Activated T-helper 2 cell treated with anti-CD3 and anti-CD28 coated beads, Interferon-gamma antibody, Interleukin-2, Interleukin-4, amounts not matched to agents 10 μg/mL and 5 μg/mL and 100 μg/mL, durations not matched to agents 14 hours and 24 hours and 36 hours (primary cell): ENCODE measurements at regions not wholly inside any gene's neighbourhood (a gene's known extent, or its start where the extent isn't known, plus 50 kb on each side); places are given as distances from the start of the nearest gene placed in this dataset.

Experiments
- DNase-seq: peaks from one replicate; pipeline ENCODE4 v3.0.0; 2021; ENCODE audit warnings: low spot score
- H3K27ac Mint-ChIP-seq: one replicate; pipeline ENCODE4 v1.8.0; 2021; ENCODE audit warnings: mixed read lengths
- H3K27me3 Mint-ChIP-seq: one replicate; pipeline ENCODE4 v1.8.0; 2021; ENCODE audit warnings: low read depth, mixed read lengths
- H3K36me3 Mint-ChIP-seq: one replicate; pipeline ENCODE4 v1.8.0; 2021; ENCODE audit warnings: low read depth, mixed read lengths
- H3K4me1 Mint-ChIP-seq: one replicate; pipeline ENCODE4 v1.8.0; 2021; ENCODE audit warnings: low read depth, mixed read lengths
- H3K4me3 Mint-ChIP-seq: one replicate; pipeline ENCODE4 v1.8.0; 2021; ENCODE audit warnings: low read depth, mild to moderate bottlenecking, moderate library complexity, mixed read lengths
- H3K9me3 Mint-ChIP-seq: one replicate; pipeline ENCODE4 v1.8.0; 2021; ENCODE audit warnings: mixed read lengths
- intact Hi-C: fragments of 100-400 bp; cut with micrococcal nuclease; formaldehyde crosslinking; loops from one replicate; pipeline ENCODE4 v1.15.1; 2023

DNA sequence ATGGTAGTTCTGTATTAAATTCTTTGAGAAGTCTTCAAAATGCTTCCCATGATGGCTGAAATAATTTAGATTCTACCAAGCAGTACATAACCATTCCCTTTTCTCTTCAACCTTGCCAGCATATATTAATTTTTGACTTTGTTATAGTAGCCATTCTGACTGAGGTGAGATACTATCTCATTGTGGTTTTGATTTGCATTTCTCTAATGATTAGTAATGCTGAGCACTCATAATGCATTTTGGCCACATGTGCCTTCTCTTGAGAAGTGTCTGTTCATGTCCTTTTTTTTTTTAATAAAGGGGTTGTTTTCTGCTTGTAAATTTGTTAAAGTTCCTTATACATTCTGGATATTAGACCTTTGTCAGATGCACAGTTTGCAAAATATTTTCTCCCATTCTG, 173.9 kb downstream of the CALCRL start:
- no peak for DNase-seq
- H3K27ac Mint-ChIP-seq = no peak overlapping the region
- H3K9me3 Mint-ChIP-seq = no peaks in the 10 kb centered on the region
- no peaks in the 10 kb centered on the region for H3K4me1 Mint-ChIP-seq
- no peak overlapping the region for H3K4me3 Mint-ChIP-seq
- H3K27me3 Mint-ChIP-seq = no peaks in the 10 kb centered on the region
- intact Hi-C loops = no loop called here
- no peaks in the 10 kb centered on the region for H3K36me3 Mint-ChIP-seq

DNA sequence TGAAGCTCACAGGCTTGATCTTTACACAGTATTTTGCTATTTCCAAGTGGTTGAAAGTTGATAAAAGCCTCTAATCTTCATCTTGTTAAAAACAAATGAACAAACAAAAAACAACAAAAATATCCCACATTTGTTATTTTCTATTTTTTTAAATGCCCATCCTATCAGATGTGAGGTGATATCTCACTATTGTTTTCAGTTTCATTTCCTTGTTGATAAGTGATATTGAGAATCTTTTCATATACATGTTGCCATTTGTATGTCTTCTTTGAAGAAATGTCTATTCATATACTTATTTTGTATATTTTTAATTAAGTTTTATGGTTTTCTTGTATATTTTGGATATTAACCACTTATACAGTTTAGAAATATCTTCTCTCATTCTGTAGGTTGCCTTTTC, 175.8 kb downstream of the CALCRL start:
- DNase-seq = no peak
- no peaks in the 10 kb centered on the region for H3K36me3 Mint-ChIP-seq
- H3K9me3 Mint-ChIP-seq = no peaks in the 10 kb centered on the region
- intact Hi-C loops = no loop called here
- no peak overlapping the region for H3K27ac Mint-ChIP-seq
- H3K4me3 Mint-ChIP-seq = no peak overlapping the region
- no peaks in the 10 kb centered on the region for H3K27me3 Mint-ChIP-seq
- no peaks in the 10 kb centered on the region for H3K4me1 Mint-ChIP-seq

DNA sequence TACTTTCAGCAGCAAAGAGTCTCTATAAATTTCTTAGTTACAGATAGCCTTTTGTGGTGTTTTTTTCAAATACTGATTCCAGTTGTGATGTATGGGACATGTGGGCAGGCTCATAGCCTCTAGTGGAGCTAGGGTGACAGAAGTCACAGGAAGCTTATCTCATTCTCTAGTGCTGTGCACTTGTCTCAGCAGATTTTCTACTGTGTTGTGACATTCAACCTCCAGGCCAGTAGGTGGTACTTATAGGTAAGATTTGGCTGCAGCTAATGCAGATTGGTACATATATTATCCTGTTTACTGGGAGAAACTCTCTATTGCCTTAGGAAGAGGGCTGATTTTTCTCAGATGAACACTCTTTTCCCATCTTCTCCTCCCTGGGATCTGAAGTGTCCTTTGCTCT, 176.2 kb downstream of the CALCRL start:
- H3K36me3 Mint-ChIP-seq = no peaks in the 10 kb centered on the region
- H3K27ac Mint-ChIP-seq = no peak overlapping the region
- no peak overlapping the region for H3K4me3 Mint-ChIP-seq
- H3K9me3 Mint-ChIP-seq = no peaks in the 10 kb centered on the region
- no peaks in the 10 kb centered on the region for H3K4me1 Mint-ChIP-seq
- intact Hi-C loops = no loop called here
- DNase-seq = no peak
- no peaks in the 10 kb centered on the region for H3K27me3 Mint-ChIP-seq

DNA sequence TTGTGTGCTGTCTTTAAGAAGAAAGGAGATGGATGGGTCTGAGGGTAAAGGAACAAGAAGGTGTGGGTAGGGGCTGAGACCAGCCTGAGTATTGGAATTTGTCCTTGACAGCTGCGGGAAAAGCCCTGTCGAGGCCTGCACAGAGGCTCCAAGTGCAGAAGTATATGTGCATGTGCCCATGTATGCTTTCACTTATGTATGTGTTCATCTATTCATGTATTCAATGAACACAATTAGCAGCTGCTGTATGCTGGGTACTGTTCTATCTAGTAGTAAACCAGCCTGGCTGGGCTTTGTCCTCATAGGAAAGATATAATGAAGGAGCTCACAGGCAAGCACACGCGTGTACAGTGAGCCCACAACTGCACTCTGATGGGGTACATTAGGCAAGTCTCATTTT, 181.4 kb downstream of the CALCRL start:
- intact Hi-C loops = no loop called here

DNA sequence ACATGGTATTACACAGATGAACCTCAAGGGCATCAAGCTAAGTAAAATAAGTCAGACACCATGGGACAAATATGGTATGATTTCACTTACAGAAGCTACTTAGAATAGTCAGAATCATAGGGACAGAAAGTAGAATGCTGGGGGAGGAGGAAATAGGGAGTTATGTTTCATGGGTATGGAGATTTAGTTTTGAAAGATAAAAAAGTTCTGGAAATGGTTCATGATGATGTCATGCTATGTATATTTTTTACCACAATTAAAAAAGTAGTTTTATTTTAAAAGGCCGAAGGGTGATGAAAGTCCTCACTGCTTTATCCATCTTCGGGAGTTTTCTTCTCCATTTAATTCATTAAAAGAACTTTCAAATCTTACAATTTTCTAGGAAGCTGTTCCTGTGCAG, 181.9 kb downstream of the CALCRL start:
- Mint-ChIP-seq H3K27me3 (no peaks in the 10 kb centered on the region), H3K4me3 (no peak overlapping the region), H3K36me3 (no peaks in the 10 kb centered on the region), H3K4me1 (no peaks in the 10 kb centered on the region), H3K27ac (no peak overlapping the region), H3K9me3 (no peaks in the 10 kb centered on the region)
- no peak for DNase-seq
- intact Hi-C loops = no loop called here

More for the DNA sequence above, 181.4 kb downstream of the CALCRL start:
- no peak for DNase-seq
- Mint-ChIP-seq H3K4me3 (no peak overlapping the region), H3K27me3 (no peaks in the 10 kb centered on the region), H3K36me3 (no peaks in the 10 kb centered on the region), H3K9me3 (no peaks in the 10 kb centered on the region), H3K27ac (no peak overlapping the region), H3K4me1 (no peaks in the 10 kb centered on the region)

DNA sequence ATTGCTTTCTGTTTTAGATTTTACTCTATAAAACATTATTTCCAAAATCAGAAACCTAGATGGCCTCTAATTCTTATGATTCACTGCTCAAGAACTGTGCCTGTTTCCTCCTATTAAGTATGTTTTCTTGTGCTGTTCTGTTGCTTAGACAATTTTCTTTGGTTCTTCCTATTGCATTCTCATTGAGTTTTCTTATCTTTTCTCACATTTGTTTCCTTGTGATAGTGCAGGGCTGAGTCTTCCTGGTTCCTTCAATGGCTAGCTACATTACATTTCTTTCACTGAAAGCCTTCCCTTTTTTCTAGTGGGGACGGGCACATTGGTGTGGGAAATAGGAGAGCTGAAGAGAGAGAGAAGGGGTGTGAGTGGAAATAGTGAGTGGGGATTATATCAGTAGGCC, 183.4 kb downstream of the CALCRL start:
- no peaks in the 10 kb centered on the region for H3K36me3 Mint-ChIP-seq
- DNase-seq = no peak
- no peaks in the 10 kb centered on the region for H3K9me3 Mint-ChIP-seq
- intact Hi-C loops = no loop called here
- H3K4me1 Mint-ChIP-seq = no peaks in the 10 kb centered on the region
- no peak overlapping the region for H3K27ac Mint-ChIP-seq
- H3K4me3 Mint-ChIP-seq = no peak overlapping the region
- no peaks in the 10 kb centered on the region for H3K27me3 Mint-ChIP-seq

DNA sequence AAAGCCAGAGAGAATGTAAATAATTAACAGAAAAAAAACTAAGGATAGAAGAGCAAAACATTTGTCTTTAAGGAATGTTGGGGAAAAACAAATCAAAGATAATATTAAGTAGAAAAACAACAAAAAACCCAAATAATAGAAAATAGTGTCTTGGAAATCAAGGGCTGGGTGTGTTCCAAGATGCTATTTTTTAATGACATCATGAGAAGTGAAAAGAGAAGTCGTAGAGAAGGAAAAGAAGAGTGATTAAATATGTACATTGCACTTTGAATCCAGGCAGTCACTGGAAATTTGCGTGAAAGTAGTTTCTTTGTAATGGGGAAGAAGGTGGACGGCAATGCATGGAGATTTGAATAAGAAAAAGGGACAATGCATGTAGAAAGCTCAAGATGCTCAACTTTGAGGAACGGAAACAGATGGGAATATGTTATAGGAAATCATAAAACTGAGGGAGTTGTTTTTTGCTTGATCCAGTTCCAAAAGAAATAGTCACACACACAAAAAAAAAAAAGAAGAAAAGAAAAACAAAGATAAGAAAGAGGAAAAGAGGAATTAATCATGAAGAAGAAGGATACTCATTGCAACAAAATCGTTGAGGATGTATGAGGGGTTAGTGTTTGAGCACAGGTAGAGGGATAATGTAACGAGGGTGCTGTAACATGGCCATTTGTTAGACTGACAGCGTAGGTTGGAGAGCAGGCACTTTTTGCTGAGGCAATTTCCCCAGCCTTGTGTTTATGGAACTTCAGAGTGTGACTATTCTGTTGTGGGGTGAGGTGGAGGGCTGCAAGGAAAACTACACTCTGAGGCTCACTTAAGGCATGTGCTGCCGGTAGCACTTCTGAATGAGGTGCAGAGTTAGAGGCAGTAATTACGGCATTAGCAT, 184.1 kb downstream of the CALCRL start:
- Mint-ChIP-seq H3K36me3 (no peaks in the 10 kb centered on the region), H3K27me3 (no peaks in the 10 kb centered on the region), H3K4me3 (no peak overlapping the region), H3K4me1 (no peaks in the 10 kb centered on the region), H3K27ac (no peak overlapping the region), H3K9me3 (no peaks in the 10 kb centered on the region)
- no peak for DNase-seq
- intact Hi-C loops = no loop called here

DNA sequence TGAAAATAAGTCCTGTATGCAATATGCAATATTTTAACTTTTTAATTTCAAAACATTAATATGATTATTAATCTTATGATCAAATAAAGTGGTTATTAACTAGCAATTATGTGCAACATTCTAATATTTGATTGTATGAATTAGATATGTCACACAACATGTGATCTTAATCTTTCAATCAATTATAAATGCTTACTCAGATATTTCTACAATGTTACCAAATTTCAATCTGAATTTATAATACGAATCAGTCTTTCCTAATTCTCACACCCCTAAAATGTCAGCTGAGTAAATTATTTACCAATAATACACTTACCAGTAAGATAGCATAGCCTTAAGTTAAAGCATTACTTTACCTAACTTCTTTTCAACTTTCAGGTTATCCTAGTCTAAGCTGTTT, 186.3 kb downstream of the CALCRL start:
- intact Hi-C loops = no loop called here
- no peaks in the 10 kb centered on the region for H3K9me3 Mint-ChIP-seq
- H3K27me3 Mint-ChIP-seq = no peaks in the 10 kb centered on the region
- H3K4me1 Mint-ChIP-seq = no peaks in the 10 kb centered on the region
- DNase-seq = no peak
- H3K36me3 Mint-ChIP-seq = no peaks in the 10 kb centered on the region
- no peak overlapping the region for H3K27ac Mint-ChIP-seq
- H3K4me3 Mint-ChIP-seq = no peak overlapping the region

DNA sequence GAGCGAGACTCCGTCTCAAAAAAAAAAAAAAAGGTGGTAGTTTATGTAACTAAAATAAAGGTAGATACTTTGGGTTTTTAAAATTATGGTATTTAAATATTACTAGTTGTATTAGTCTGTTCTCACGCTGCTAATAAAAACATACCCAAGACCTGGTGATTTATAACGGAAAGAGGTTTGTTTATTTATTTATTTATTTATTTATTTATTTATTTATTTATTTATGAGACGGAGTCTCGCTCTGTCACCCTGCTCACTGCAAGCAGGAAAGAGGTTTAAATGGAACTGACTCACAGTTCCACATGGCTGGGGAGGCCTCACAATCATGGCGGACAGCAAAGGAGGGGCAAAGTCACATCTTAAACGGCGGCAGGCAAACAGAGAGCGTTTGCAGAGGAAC, 196.0 kb downstream of the CALCRL start:
- no peaks in the 10 kb centered on the region for H3K9me3 Mint-ChIP-seq
- H3K36me3 Mint-ChIP-seq = no peaks in the 10 kb centered on the region
- no peaks in the 10 kb centered on the region for H3K4me1 Mint-ChIP-seq
- intact Hi-C loops = no loop called here
- no peak overlapping the region for H3K4me3 Mint-ChIP-seq
- no peaks in the 10 kb centered on the region for H3K27me3 Mint-ChIP-seq
- H3K27ac Mint-ChIP-seq = no peak overlapping the region
- DNase-seq = no peak

DNA sequence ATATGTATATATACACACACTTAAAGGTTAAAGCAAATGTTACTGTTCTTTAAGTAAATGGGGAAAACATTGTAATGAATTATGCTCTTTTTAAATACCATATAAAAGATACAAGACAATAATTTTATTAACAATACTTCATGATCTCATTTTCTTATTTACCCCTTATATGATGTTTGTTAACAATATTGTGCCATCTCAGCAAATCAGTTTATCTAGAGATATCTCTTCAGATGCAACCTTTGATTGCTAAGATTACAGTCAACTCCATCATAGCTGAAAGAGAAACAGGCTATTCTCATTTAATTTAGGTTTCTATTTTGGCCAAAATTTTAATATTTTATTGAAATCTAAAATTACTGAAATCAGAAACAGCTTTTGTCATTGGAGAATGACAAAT, 197.9 kb downstream of the CALCRL start:
- no peaks in the 10 kb centered on the region for H3K27me3 Mint-ChIP-seq
- no peaks in the 10 kb centered on the region for H3K9me3 Mint-ChIP-seq
- no peak overlapping the region for H3K27ac Mint-ChIP-seq
- no peak for DNase-seq
- intact Hi-C loops = no loop called here
- H3K4me3 Mint-ChIP-seq = no peak overlapping the region
- H3K36me3 Mint-ChIP-seq = no peaks in the 10 kb centered on the region
- no peaks in the 10 kb centered on the region for H3K4me1 Mint-ChIP-seq

DNA sequence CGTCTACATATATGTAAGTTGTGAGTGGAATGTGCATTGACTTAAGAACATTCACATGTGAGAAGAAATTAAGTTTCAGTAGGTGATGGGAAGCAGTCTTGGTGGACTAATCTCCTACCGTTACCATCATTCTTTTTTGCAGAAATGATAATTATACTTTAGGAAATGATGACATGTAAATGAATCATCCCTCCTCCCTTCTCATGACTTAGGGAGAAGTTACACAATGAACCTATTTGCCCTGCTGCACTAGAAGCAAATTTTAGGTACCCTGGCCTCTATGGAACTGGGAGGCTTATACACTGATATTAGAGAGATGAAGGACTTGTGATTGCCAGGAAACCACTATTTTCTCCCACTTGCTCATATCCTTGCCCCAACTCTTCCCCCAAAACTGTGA, 214.2 kb downstream of the CALCRL start:
- Mint-ChIP-seq H3K4me3 (no peak overlapping the region), H3K27me3 (no peaks in the 10 kb centered on the region), H3K36me3 (no peaks in the 10 kb centered on the region), H3K27ac (no peak overlapping the region), H3K9me3 (no peaks in the 10 kb centered on the region), H3K4me1 (no peaks in the 10 kb centered on the region)
- no peak for DNase-seq
- intact Hi-C loops = no loop called here

DNA sequence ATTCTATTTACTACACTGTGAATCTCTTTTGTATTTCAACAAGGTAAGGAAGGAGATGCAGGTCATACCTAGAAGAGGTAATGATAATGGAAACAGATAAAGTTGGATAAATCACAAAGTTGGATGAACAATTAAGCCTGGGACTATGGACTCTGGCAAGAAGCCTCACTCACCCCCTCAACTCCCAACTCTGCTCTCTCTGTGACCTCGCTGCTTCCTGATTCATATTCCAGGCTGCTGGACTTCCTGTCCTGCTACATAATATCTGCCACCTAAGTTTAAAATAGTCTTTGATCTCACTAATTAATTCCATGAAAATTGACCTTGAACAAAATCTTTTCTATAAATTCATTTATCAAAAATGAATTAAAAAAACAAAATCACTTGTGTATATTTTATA, 215.3 kb downstream of the CALCRL start:
- H3K27ac Mint-ChIP-seq = no peak overlapping the region
- H3K27me3 Mint-ChIP-seq = no peaks in the 10 kb centered on the region
- intact Hi-C loops = no loop called here
- DNase-seq = no peak
- no peaks in the 10 kb centered on the region for H3K9me3 Mint-ChIP-seq
- no peaks in the 10 kb centered on the region for H3K4me1 Mint-ChIP-seq
- no peaks in the 10 kb centered on the region for H3K36me3 Mint-ChIP-seq
- no peak overlapping the region for H3K4me3 Mint-ChIP-seq

DNA sequence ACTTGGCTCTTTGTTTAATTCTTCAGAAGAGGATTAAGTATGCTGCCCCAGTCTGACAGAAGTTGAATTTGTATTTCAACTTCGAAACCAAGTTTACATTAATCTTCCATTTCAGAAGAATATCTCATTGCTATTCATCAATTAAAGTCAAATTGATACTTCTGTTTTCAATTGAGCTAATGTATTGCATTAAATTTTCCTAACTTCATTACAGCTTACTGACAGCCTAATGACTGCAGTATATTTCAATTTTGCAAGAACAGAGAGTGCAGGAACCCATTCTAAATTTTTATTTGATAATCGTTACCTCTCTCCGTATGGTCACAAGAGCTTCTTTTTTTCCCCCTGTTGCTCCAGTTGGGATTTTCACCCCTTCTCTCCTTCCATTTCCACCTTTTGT, 218.0 kb downstream of the CALCRL start:
- Mint-ChIP-seq H3K27me3 (no peaks in the 10 kb centered on the region), H3K36me3 (no peaks in the 10 kb centered on the region), H3K9me3 (no peaks in the 10 kb centered on the region), H3K27ac (no peak overlapping the region), H3K4me3 (no peak overlapping the region), H3K4me1 (no peaks in the 10 kb centered on the region)
- no peak for DNase-seq
- intact Hi-C loops = no loop called here

DNA sequence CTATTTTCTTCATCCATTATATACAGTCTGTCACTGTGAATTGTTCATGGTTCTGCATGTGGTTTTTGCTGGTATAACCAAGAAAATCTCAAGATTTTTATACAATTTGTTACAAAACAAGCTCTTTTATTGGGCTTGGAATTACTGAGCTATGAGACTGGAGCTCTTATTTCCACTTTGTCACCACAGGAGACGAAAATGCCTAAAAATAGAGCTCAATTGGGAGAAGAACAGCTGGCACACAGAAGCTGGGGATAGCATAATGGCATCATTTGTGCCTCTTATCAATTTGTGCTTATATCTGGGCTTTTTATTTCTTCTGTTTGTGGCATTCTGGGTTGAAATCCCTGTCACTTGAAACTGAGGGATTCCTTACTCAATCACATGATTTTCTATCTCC, 219.1 kb downstream of the CALCRL start:
- intact Hi-C loops = no loop called here
- Mint-ChIP-seq H3K4me1 (no peaks in the 10 kb centered on the region), H3K4me3 (no peak overlapping the region), H3K27me3 (no peaks in the 10 kb centered on the region), H3K27ac (no peak overlapping the region), H3K36me3 (no peaks in the 10 kb centered on the region), H3K9me3 (no peaks in the 10 kb centered on the region)
- DNase-seq = no peak
